OCI-LY1 (cell line): ENCODE measurements at regions not wholly inside any gene's neighbourhood (a gene's known extent, or its start where the extent isn't known, plus 50 kb on each side); places are given as distances from the start of the nearest gene placed in this dataset.

Source experiments
- H2AFZ ChIP-seq: fragments of 200-600 bp; sonication (generic), shearing (Covaris generic); 2 replicates; pipeline ENCODE4 v1.6.0; 2014; ENCODE audit warnings: antibody characterized with exemption, mild to moderate bottlenecking, low read length
- H3F3A ChIP-seq: fragments of 200-600 bp; sonication (generic), shearing (Covaris generic); 2 replicates; pipeline ENCODE4 v1.6.0; 2014; ENCODE audit warnings: mild to moderate bottlenecking, antibody characterized with exemption, low read length, moderate library complexity; ENCODE audit not compliant: insufficient read depth
- H3K27ac ChIP-seq: fragments of 200-600 bp; sonication (generic); 2 replicates; pipeline ENCODE4 v1.5.1; 2014; ENCODE audit warnings: low read length, mixed run types, mild to moderate bottlenecking, low read depth; ENCODE audit not compliant: poor library complexity, severe bottlenecking
- H3K27me3 ChIP-seq: fragments of 200-600 bp; sonication (generic); 2 replicates; pipeline ENCODE4 v1.6.0; 2014; ENCODE audit warnings: antibody characterized with exemption, mild to moderate bottlenecking, low read length, moderate library complexity; ENCODE audit not compliant: insufficient read depth
- H3K36me3 ChIP-seq: fragments of 200-600 bp; sonication (generic); 2 replicates; pipeline ENCODE4 v1.6.1; 2014; ENCODE audit warnings: mild to moderate bottlenecking, antibody characterized with exemption, low read length, moderate library complexity, mixed read lengths; ENCODE audit not compliant: insufficient read depth
- H3K4me1 ChIP-seq: fragments of 200-600 bp; sonication (generic); 2 replicates; pipeline ENCODE4 v1.5.1; 2014; ENCODE audit warnings: mild to moderate bottlenecking, low read length, moderate library complexity; ENCODE audit not compliant: insufficient read depth, severe bottlenecking
- H3K4me2 ChIP-seq: fragments of 200-600 bp; sonication (generic), shearing (Covaris generic); 2 replicates; pipeline ENCODE4 v1.6.1; 2014; ENCODE audit warnings: low read length
- H3K4me3 ChIP-seq: fragments of 200-600 bp; sonication (generic); 2 replicates; pipeline ENCODE4 v1.5.1; 2014; ENCODE audit warnings: low read length, low read depth, mild to moderate bottlenecking, mixed read lengths; ENCODE audit not compliant: poor library complexity, severe bottlenecking
- H3K79me2 ChIP-seq: fragments of 200-600 bp; shearing (Covaris generic); 2 replicates; pipeline ENCODE4 v1.6.1; 2016; ENCODE audit warnings: mixed run types, low read length, mixed read lengths; ENCODE audit not compliant: insufficient read depth
- H3K9ac ChIP-seq: fragments of 200-600 bp; sonication (generic), shearing (Covaris generic); 2 replicates; pipeline ENCODE4 v1.6.1; 2014; ENCODE audit warnings: mild to moderate bottlenecking, low read length, mixed read lengths
- H3K9me2 ChIP-seq: fragments of 200-600 bp; sonication (generic), shearing (Covaris generic); 2 replicates; pipeline ENCODE4 v1.6.1; 2014; ENCODE audit warnings: low read depth, mild to moderate bottlenecking, low read length, mixed read lengths
- H3K9me3 ChIP-seq: fragments of 200-600 bp; shearing (Covaris generic); 2 replicates; pipeline ENCODE4 v1.6.1; 2014; ENCODE audit warnings: low read length, mixed read lengths
- H4K20me1 ChIP-seq: fragments of 200-600 bp; sonication (generic), shearing (Covaris generic); 2 replicates; pipeline ENCODE4 v1.6.0; 2016; ENCODE audit warnings: mild to moderate bottlenecking, low read length; ENCODE audit not compliant: insufficient read depth
- CTCF ChIP-seq: fragments of 200-600 bp; sonication (generic), shearing (Covaris generic); IDR thresholded peaks from 2 replicates; pipeline ENCODE4 v1.5.1; 2017; ENCODE audit warnings: mild to moderate bottlenecking, antibody characterized with exemption, low read length, moderate library complexity, mixed read lengths
- EZH2 ChIP-seq: fragments of 200-600 bp; sonication (generic), shearing (Covaris generic); IDR thresholded peaks from 2 replicates; pipeline ENCODE4 v1.8.0; 2017; ENCODE audit warnings: borderline replicate concordance, mixed run types, mild to moderate bottlenecking, antibody characterized with exemption, low read length, moderate library complexity, mixed read lengths

- H3K27me3 ChIP-seq, result no peaks in the 10 kb centered on the region
- TF ChIP-seq CTCF, result no peak
- TF ChIP-seq EZH2, result no peak
Measured at GRCh38 chr13:91172160-91172559, 175.3 kb upstream of the MIR17HG start.

DNA sequence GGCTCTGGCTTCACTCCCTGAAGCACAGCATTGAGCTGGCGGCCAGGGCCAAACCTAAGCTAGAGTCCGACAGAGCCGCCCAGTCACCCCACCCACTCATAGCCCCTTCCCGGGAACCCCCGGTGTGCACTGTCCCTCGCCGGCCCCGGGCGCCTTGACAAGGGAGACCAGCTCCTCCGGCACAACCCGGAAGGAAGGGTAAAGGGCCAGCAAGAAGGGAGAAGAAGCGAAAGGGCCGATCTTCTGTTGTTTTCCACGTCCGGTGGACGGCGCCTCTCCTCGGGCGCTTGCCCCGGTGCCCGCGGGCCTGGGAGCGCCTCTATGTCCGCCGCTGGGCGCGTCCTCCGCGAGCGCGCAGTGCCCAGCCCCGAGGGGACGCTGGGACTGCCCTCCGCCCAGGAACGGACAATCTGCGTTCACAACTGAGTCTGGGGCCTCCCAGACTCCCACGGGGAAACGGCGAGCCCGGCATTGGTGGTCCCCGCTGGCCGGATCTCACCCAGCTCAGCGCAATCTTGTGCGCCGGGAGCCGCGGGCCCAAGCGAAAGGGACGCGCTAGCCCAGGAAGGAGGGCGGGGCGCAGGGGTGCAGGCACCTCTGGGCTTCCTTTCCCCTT lies 172.5 kb upstream of the MIR17HG start:
- Histone ChIP-seq H3K36me3 (no peaks in the 10 kb centered on the region), H3K9ac (no peak overlapping the region), H3K4me1 (no peaks in the 10 kb centered on the region), H2AFZ (no peak overlapping the region), H3F3A (no peaks in the 10 kb centered on the region), H3K4me2 (no peak overlapping the region), H3K9me2 (no peaks in the 10 kb centered on the region), H3K27me3 (no peaks in the 10 kb centered on the region), H3K27ac (no peak overlapping the region), H4K20me1 (no peaks in the 10 kb centered on the region), H3K9me3 (no peaks in the 10 kb centered on the region), H3K79me2 (no peaks in the 10 kb centered on the region), H3K4me3 (no peak overlapping the region)
- TF ChIP-seq CTCF, result no peak
- no peak for TF ChIP-seq EZH2

More at GRCh38 chr13:91172160-91172559, 175.3 kb upstream of the MIR17HG start:
- no peaks in the 10 kb centered on the region for H4K20me1 ChIP-seq
- H3K4me1 ChIP-seq, result no peaks in the 10 kb centered on the region
- H3K9me3 ChIP-seq, result no peaks in the 10 kb centered on the region
- no peak overlapping the region for H2AFZ ChIP-seq
- no peaks in the 10 kb centered on the region for H3F3A ChIP-seq
- no peaks in the 10 kb centered on the region for H3K79me2 ChIP-seq
- no peaks in the 10 kb centered on the region for H3K36me3 ChIP-seq
- no peak overlapping the region for H3K9ac ChIP-seq
- no peak overlapping the region for H3K4me3 ChIP-seq
- no peaks in the 10 kb centered on the region for H3K9me2 ChIP-seq
- no peak overlapping the region for H3K27ac ChIP-seq
- H3K4me2 ChIP-seq, result no peak overlapping the region

- Histone ChIP-seq H3K4me2 (no peak overlapping the region), H3K9me3 (no peaks in the 10 kb centered on the region), H2AFZ (no peak overlapping the region), H3K9me2 (no peaks in the 10 kb centered on the region), H3K4me1 (no peaks in the 10 kb centered on the region), H4K20me1 (no peaks in the 10 kb centered on the region), H3K36me3 (no peaks in the 10 kb centered on the region), H3K4me3 (no peak overlapping the region), H3K79me2 (no peaks in the 10 kb centered on the region), H3F3A (no peaks in the 10 kb centered on the region), H3K9ac (no peak overlapping the region), H3K27me3 (no peaks in the 10 kb centered on the region), H3K27ac (no peak overlapping the region)
- no peak for TF ChIP-seq EZH2
- TF ChIP-seq CTCF, result no peak
Measured at GRCh38 chr13:91178099-91178498, 169.4 kb upstream of the MIR17HG start.
